TTC549 (cell line): ENCODE measurements at regions not wholly inside any gene's neighbourhood (a gene's known extent, or its start where the extent isn't known, plus 50 kb on each side); places are given as distances from the start of the nearest gene placed in this dataset.

Experiments used
- FAIRE-seq: peaks from 2 replicates; lab custom pipeline; 2012; peaks lifted over from hg19 to GRCh38; lab: Jason Lieb, UNC

- no peak for FAIRE-seq
Observed at GRCh38 chr6:56377295-56377694, 129.9 kb upstream of the COL21A1 start.

DNA sequence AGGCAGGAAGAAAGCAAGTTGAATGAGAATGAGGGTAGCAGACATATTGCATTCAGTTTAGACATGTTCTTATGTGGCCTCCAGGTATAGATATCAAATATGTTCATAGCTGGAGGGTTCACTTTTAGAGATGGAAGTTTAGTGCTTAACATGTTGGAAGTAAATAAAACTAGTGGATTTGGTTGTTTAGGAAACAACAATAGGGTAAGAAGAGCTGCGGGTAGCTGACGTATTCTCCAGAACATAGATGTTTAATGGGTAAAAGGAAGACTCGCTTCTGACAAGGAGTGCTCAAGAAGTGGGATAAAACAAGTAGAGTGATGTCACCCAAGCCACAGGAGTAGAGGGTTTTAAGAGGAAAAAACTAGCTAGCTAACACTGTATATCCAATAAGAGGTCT, 128.4 kb upstream of the COL21A1 start:
- FAIRE-seq: no peak

DNA sequence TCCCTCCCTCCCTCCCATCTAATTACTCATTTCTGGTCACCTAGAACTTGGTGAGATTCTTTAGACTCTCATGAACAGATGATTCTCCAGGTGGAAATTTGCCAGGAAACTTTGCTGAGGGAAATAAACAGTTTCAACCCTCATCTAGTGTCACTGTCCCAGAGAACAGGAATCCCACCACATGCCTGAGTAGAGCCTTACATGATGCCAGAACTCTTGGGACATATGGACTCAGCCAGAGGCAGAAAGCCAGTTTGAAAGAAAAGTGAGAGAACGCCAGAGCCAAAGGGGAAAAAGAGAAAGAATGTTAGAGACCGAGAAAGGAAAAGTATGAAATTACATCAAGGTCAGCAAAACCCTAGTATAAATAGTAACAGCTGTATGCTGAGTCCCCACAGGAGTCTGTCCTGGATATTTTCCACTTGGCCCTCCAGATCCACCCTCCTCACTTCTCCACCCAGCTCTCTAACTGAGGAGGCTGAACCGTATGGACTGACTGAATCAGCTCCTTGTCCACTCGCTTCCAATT, 127.5 kb upstream of the COL21A1 start:
- FAIRE-seq: no peak

DNA sequence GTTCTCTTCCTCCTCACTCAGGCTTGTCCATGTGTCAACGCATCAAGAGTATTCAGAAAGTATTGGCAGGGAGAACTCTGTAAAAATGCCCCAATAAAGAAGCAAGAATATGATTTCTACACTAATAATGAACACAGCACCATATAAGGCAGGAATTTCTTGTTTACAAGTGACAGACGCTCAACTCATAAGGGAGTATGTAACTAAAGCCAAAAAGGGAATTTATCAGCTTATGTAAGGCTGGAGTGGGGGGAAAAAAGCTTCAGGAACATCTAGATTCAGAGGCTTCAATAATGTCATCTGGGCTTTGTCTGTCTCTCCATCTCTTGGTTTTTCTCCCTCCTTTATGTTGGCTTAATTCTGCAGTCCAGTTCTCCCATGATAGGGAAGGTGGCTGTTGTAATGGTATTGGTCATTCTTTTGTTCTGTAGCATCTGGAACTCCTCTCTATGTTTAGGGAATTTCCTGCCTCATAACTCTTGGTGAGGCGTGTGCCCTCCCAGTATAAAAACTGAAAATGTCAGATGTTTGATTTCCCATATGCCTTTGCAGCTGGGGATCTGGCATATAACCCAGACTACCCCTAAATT, 125.1 kb upstream of the COL21A1 start:
- FAIRE-seq: no peak

- no peak for FAIRE-seq
Observed at GRCh38 chr6:56370561-56371211, 123.3 kb upstream of the COL21A1 start.

DNA sequence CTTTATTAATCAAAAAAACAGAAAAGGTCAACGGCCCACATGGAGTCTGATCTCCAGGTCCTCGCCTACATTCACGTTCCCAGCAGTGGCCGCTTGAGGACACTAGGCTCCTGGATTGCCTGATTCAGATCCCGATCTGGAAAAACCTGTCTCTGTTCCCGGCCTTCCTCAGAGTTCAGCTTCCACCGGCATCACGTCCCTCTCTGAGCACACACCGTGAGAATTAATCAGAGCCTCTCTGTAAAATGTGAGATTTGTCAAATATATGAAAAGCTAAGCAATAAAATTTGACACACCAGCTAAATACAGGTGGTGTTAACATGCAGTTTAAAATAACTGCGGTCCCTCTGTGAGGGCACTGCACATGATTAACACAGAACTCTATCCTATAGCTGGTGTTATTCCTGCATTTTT, 122.8 kb upstream of the COL21A1 start:
- no peak for FAIRE-seq

- no peak for FAIRE-seq
Observed at GRCh38 chr6:56368491-56368890, 121.1 kb upstream of the COL21A1 start.

DNA sequence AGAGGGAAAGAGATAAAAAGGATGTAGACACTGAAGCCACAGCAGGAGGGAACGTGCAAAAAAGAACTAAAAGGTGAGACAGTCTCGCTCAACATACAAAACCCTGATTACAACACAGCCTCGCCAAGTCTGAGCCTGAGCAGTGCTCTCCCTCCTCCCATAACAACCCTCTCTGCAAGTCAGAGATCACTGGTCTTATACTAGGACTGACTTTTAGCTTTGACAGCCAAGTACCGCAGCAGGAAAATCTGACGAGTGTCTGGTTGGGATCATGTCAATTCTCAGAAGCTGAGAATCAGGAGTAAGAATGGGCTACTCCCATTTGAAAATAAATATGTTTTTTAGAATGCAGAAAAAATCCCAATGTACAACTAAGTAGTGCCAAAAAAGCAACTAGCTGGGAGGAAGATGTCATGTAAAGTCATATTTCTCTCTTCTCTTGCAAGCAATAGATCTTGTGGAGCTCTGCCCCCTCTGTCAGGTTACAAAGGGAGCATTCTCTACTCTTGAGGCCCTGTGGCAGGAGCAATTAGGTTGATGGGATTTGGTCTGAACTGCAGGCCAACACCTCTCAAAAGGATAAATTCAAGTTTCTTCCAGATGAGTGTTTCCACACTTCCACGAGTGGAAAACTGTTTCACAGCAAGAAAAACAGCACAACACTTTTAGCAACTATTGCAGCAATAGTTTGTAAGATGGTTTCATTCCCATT, 118.9 kb upstream of the COL21A1 start:
- FAIRE-seq: no peak

- FAIRE-seq: no peak
Observed at GRCh38 chr6:56364827-56365339, 117.5 kb upstream of the COL21A1 start.

DNA sequence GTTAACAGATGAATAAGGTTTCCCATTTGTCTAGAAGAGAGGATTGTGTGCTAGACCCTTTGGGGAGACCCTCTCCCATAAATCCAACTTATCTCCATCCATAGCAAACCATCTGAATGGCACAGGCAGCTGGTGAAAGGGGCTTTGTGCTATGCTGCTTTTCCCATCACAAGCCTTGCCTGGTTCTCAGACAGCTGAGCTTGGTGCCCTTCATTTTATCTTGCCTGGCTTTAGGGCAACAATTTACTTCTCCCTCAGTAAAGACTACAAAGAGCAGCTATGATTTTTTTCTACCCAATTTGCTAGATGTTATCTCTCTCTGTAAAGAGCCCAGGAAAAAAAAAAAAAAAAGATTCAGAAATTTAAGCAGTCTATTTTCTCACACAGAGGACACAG, 117.0 kb upstream of the COL21A1 start:
- no peak for FAIRE-seq

DNA sequence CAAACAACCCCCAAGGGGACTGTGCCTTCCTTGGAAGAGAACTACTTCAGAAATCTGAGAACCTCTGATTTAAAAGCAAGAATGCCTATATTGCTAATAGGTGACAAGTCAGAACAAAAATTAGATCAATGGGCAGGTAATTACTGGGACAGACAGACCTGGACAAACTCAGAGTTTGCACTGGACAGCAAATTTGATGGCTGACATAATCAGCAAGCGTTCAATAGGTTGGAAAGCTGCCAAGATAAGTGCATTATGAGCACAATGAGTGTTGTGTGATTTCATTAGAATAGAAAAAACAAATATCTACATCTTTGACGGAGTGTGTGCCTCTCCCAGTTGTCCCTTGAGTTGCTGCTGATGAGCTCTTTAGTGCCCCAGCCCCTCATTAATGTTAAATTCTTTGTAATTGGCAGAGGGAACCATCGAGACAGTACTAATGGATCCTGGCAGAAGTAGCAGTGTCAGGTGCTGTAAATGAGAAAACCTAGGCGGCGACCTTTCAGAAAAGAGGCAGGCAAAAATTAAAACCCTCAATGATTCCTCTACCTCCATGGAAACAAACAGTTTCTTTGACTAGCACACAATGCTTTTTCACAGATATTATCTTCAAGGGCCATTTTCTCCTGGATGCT, 116.5 kb upstream of the COL21A1 start:
- no peak for FAIRE-seq

GRCh38 chr6:56361812-56362211, 114.4 kb upstream of the COL21A1 start:
- no peak for FAIRE-seq

- peak; percentile 87 for FAIRE-seq
Observed at GRCh38 chr6:56359201-56359899, 112.0 kb upstream of the COL21A1 start.

GRCh38 chr6:56357616-56358373, 110.4 kb upstream of the COL21A1 start:
- no peak for FAIRE-seq

DNA sequence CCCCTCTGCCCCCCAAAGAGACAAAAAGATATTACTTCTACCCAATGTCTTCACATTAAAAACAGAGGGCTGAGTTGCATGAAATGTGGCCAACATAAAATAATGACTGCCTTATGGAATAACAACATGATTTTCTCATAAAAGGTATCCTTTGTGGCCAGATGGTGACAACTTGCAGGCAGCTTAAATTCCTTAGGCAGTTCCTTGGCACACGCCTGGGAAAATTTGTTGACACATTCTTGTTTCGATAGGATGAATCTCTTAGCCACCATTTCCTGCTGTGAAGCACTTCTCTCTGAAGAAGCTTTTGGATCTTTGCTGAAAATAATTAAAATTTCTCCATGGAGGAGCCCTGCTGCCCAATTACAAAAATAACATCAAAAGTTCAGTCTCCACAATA, 109.0 kb upstream of the COL21A1 start:
- FAIRE-seq: no peak

DNA sequence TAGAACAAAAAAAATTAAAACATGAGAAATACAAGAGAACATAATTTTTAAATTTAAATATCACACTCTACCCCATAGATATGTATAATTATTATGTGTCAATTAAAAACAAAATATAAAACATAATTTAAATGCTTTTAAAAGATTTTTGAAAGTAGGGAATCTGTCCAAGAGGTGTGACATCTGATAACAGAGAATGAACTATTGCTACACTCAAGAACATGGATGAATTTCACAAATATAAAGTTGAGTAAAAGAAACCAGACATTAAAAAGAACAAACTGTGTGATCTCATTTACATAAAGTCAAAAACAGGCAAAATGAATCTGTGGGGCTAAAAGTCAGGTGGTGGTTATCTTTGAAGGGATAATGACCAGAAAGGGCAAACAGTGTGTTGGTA, 106.5 kb upstream of the COL21A1 start:
- FAIRE-seq: peak; percentile 61

GRCh38 chr6:56350628-56351260, 103.4 kb upstream of the COL21A1 start:
- FAIRE-seq: no peak

- no peak for FAIRE-seq
Observed at GRCh38 chr6:56349194-56349593, 101.8 kb upstream of the COL21A1 start.

- FAIRE-seq: no peak
Observed at GRCh38 chr6:56348578-56348977, 101.2 kb upstream of the COL21A1 start.

- no peak for FAIRE-seq
Observed at GRCh38 chr6:56347526-56347925, 100.1 kb upstream of the COL21A1 start.

- no peak for FAIRE-seq
Observed at GRCh38 chr6:56346958-56347357, 99.6 kb upstream of the COL21A1 start.
